ENCODE measurements at regions not wholly inside any gene's neighbourhood (a gene's known extent, or its start where the extent isn't known, plus 50 kb on each side); places are given as distances from the start of the nearest gene placed in this dataset.

GRCh38 chr2:147792966-147793617, 51.7 kb upstream of the ACVR2A start:
- no peak for DNase-seq

DNA sequence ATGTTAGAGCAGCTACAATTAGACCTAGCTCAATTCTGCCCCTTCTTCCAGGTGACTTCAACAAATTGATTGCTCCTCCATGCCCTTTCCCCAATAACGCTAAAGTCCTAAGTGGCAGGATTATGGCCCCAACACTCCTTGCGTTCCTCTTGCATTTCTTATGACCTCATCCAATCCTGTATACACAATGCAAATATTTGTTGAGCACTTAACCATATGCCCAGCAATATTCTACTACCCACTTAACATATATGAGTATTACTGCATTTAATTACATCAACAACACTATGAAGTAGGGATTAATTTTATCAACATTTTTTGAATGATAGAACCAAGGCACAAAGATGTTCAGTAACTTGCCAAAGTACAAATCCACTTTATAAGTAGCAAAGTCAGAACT, 54.2 kb upstream of the ACVR2A start:
- peak; percentile 55 for DNase-seq

DNA sequence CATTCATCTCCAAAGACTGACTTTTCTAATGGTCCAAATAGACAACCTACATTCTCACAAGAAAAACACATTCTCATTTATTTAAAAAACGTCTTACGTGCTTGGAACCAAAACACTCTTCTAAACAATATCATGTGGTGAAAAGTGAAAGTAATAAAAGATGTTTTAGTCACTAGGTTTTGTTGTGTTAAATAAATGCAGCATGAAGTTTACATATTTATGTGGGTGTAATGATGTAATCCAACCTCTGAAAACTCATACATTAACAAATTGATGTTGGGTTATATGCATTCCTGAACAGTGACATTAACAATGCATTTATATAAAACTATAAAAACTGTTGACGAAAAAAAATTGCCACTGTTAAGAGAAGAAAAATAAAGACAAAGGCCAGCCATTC, 55.1 kb upstream of the ACVR2A start:
- DNase-seq: no peak

DNA sequence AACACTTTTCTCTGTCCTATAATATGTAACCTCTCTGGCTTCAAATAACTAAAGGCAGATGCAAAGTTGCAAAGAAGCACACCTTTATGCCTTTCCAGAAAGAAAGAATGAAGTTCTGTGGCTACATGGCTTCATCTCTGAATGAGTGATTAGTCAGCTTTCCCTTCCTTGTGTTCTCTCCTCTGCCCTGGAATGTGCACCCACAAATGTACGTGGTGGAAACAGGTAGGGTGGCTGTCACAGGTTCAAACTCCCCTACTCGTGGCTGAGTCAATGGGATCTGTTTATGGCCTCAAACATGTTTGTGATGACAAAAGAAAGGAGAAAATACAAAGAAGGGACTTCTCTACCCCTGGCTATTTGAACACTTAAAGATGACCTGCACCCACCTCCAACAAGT, 55.5 kb upstream of the ACVR2A start:
- DNase-seq: no peak

DNA sequence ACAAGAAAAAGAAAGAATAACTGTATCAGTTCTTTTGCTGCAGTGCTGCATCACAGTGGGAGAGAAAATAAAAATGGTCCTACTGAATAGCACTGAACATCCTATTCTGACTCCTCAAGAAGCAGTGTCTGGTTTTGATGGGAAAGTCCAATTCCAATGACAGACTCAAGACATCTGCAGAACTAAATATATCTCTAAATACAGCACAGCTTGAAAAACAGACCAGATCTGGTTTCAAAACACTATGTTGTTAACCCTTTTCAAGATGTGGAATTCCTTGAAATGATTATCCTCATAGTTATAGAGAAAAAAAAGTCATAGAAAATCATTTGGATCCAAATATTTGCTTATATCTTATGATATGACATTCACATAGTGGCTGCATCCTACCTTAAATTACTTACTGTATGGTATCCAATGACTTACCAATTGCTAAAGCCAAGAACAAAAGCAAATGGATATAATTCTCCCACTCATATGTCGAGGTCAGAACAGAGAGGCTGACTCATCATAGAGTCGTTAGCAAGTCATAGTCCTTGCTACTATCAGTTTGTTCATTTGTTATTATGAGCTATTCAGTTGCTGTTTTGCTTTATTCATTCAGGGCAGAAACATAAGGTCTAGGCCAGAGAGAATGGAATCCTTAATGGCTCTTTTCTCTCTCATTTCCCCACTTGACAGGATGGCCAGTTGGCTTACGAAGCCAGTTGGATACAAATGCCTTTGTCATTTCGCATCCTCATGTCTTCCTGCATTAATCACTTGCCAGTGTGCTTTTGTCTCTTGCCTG, 62.5 kb upstream of the ACVR2A start:
- no peak for DNase-seq

GRCh38 chr2:147779440-147779839, 65.4 kb upstream of the ACVR2A start:
- DNase-seq: no peak

DNA sequence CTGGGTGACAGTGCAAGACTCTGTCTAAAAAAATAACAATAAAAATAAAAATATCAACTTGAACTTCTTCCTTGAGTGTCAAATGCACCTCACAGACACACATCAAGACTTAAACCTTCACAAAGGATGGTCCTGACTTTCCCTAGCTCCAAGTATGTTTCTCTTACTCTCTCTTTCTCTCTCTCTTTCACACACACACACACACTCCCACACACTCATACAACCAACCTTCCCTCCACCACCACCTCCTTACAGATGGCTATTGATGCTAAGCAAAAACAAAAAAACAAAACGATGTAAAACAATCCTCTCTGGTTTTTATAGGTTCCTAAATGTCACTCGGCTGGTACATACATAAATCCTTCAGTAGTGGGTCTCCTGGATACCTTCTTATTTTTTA, 67.4 kb upstream of the ACVR2A start:
- DNase-seq: no peak

- DNase-seq: no peak
These were observed 70.0 kb upstream of the ACVR2A start for GRCh38 chr2:147774805-147775204.

DNA sequence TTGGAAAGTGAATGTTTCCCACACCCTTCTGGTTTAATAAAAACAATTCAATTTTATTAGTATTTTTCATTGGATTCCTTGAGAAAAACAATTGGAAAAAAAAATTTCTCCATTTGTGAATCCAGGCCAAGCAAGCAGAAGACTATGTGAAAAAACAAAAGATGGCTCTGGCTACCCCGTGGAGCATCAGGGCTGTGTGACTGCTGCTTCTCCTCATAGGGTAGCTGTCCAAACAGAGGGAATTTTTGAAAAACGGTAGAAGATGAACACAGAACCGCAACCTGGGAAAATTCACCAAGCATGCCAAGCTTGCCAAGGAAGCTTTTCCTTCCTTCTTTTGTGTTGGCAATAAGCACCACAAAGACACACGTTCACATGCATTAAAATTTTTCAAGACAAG, 71.3 kb upstream of the ACVR2A start:
- DNase-seq: no peak

GRCh38 chr2:147772781-147773180, 72.0 kb upstream of the ACVR2A start:
- DNase-seq: no peak

GRCh38 chr2:147763861-147764260, 81.0 kb upstream of the ACVR2A start:
- DNase-seq: no peak

DNA sequence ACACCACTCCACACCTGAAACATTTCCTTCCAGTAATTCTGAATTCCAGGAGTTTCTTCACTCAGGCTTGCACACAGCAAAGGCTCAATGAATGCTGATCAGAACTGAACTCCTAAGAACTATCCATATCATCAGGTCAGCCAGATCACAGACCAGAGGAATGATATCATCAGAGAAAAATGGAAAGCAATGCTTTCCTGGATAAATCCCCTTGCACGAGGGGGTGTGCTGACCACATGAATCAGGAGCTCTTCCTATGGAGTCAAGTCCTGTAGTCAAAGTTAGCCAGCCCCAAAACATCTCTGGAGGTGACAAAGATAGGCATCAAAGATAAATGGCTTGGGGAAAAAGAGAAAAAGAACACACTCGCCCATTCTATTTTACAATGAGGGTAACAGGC, 83.8 kb upstream of the ACVR2A start:
- DNase-seq: no peak

GRCh38 chr2:147759536-147759935, 85.3 kb upstream of the ACVR2A start:
- DNase-seq: no peak

DNA sequence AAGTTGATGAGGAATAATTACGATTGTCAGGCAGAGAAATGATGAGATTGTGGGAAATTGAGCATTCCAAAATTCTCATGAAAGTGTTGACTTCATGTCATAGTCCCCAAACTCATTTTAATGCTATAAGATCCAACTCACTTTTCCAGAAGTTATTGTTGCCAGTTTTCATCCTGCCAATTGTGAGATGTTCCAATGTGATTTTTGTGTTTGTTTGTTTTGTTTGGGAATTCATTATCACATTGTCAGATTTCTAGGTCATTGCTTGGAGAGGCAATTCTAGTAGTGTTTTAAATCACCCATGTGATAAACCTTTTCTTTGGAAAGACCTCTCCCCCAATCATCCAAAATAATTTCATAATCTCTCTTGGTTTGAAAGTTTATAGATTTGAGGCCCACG, 86.0 kb upstream of the ACVR2A start:
- no peak for DNase-seq

DNA sequence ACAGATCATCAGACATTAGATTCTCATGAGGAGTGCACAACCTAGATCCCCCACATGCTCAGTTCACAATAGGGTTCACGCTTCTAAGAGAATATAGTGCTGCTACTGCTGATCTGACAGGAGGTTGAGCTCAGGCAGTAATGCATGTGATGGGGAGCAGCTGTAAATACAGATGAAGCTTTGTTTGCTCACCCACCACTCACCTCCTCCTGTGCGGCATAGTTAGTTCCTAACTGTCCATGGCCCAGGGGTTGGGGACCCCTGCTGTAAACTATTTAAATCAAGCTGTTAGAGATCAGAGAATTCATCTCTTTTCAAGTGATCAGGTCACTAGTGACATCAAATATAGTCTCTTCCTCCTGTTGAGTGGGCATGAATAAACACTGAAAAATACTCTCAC, 88.8 kb upstream of the ACVR2A start:
- no peak for DNase-seq

GRCh38 chr2:147740211-147740927, 104.5 kb upstream of the ACVR2A start:
- no peak for DNase-seq

GRCh38 chr2:147739508-147739907, 105.3 kb upstream of the ACVR2A start:
- no peak for DNase-seq

DNA sequence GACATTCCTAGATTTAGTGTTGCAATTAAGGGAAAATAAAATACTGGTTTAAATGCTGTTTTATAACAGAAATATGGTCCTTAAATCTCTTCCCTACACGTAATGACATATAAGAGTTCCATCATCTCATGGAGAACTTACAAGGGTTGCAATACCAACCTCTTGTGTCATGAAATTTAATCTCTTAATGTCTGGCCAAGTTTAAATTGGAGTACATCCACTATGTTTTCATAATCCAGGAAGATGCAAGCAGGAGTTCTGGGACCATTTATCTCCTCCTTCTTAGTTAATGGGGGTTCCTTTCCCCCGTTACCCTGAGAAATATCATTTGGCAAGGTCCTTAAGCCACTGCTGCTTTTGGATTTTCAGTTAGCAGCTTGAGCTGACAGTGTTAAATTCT, 126.0 kb upstream of the ACVR2A start:
- peak; percentile 44 for DNase-seq

DNA sequence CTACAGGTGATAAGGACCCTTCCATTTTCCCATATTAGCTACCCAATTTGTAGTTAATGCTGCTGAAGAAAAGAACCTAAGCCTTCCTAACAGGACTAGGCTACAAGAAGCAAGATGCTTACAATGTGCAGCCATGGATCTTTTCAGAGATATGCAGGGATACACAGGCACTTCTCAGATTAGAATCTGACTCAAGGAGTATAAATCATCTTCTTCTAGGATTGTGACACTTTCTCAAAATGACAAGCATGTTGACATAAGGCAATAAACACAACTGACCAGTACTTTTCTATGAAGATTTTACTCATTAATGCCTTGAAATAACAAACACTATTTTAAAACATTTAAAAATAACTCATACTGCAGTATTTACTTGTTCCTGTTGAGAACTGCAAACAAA, 127.9 kb upstream of the ACVR2A start:
- no peak for DNase-seq

DNA sequence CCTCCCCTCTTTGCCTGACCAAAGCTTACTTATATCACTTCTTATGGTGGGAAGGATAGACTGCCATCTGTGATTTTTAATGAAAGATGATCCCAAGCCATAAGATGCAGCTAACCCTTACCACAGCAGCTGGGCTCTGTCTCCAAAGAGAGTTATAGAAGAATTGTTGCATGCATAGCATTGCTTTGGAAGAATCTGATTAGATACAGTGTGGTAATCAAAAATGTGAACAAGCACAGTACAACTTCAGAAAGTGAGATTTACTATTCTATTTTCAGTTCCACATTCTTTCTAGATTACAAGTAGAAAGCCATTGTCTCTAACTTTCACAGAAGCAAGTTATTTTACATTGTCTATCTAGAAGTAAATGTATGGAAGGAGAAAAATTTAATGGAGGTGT, 129.0 kb upstream of the ACVR2A start:
- DNase-seq: peak; percentile 48

- DNase-seq: no peak
These were observed 130.2 kb upstream of the ACVR2A start for GRCh38 chr2:147714582-147714981.

- no peak for DNase-seq
These were observed 131.5 kb upstream of the ACVR2A start for GRCh38 chr2:147713349-147713748.

DNA sequence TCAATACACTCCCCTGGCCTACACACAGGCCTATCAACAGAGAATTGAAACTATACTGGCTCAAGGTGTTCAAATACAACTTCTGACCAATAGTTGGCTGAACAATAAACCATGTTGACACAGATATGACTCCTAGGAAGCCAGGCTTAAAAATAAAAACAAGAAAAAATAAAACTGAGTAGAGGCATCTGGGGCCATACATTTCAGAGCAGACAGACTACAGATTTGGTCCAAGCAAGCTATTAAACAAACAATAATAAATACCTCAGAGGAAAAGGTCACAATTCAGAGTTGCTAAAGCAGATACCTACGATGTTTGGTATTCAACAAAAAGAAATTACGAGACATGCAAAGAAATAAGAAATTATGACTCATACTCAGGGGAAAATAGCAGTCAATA, 132.8 kb upstream of the ACVR2A start:
- no peak for DNase-seq

DNA sequence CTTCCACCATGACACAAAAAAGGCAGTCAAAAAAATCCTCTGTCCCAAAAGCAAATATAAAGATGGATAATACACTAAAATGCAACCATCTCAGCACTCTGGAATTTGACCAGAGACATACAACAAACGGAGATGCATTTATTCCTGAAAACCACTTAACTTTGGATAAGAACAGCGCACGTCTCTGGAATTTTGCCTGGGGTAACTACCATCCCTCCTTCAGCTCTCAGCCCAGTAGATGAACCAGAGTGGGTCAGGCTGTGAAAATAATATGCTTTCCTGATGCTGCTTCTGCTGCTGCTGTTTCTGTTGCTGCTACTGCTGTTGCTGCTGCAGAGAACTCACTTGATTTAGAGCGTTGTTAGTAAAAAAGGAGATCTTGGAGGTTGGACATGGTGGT, 133.8 kb upstream of the ACVR2A start:
- no peak for DNase-seq

All from NCI-H524 treated with DMSO at 0.1 percent for 48 hours (cell line).